CD14-positive monocyte (primary cell): ENCODE measurements at regions not wholly inside any gene's neighbourhood (a gene's known extent, or its start where the extent isn't known, plus 50 kb on each side); places are given as distances from the start of the nearest gene placed in this dataset.

Experiments
- DNase-seq, 3 donors: peaks; one replicate each; pipeline ENCODE4 v3.0.0-alpha.2; 2011 to 2022
- H2AFZ ChIP-seq: 2 replicates; pipeline ENCODE4 v1.6.0; 2012; ENCODE audit warnings: mild to moderate bottlenecking, low read depth, low read length, inconsistent platforms; ENCODE audit not compliant: insufficient read depth, poor library complexity, severe bottlenecking
- H3K27ac ChIP-seq, 2 donors: 1 replicate in 1 of 2; 2 replicates in 1 of 2; pipeline ENCODE4 v1.5.1; 2012 to 2013; ENCODE audit warnings: low read length in 2 of 2, control low read depth in 1 of 2, inconsistent platforms in 1 of 2, low read depth in 1 of 2, mild to moderate bottlenecking in 1 of 2
- H3K27me3 ChIP-seq, 2 donors: one replicate each; pipeline versions ENCODE4 v1.6.0 to v1.6.1; 2011 to 2013; ENCODE audit warnings: low read length in 2 of 2; ENCODE audit not compliant: control insufficient read depth in 2 of 2, insufficient read depth in 2 of 2
- H3K36me3 ChIP-seq, 2 donors: replicated peaks in 1 of 2; 1 replicate in 1 of 2; 2 replicates in 1 of 2; pipeline versions ENCODE4 v1.5.1 to v1.6.1; 2012 to 2013; ENCODE audit warnings: low read length in 2 of 2, control low read depth in 1 of 2, inconsistent platforms in 1 of 2, mild to moderate bottlenecking in 1 of 2; ENCODE audit not compliant: insufficient read depth in 2 of 2, control insufficient read depth in 1 of 2
- H3K4me1 ChIP-seq, 2 donors: 1 replicate in 1 of 2; 2 replicates in 1 of 2; pipeline versions ENCODE4 v1.5.1 to v1.6.1; 2012 to 2013; ENCODE audit warnings: low read length in 2 of 2, control low read depth in 1 of 2, inconsistent platforms in 1 of 2, mild to moderate bottlenecking in 1 of 2, moderate library complexity in 1 of 2; ENCODE audit not compliant: insufficient read depth in 2 of 2, control insufficient read depth in 1 of 2
- H3K4me2 ChIP-seq: replicated peaks from 2 replicates; pipeline ENCODE3; 2012; ENCODE audit warnings: low read length, moderate library complexity, mild to moderate bottlenecking; ENCODE audit not compliant: poor library complexity, severe bottlenecking; ENCODE audit errors: extremely low read depth
- H3K4me3 ChIP-seq, 3 experiments: fragments of 200-600 bp in 1 of 3; sonication (generic) in 1 of 3; replicated peaks in 1 of 3; 1 replicate in 2 of 3; 2 replicates in 1 of 3; pipeline ENCODE4 v1.5.1; 2011 to 2013; ENCODE audit warnings: low read length in 3 of 3, mild to moderate bottlenecking in 3 of 3, control low read depth in 2 of 3, low read depth in 2 of 3, inconsistent platforms in 1 of 3, moderate library complexity in 1 of 3
- H3K79me2 ChIP-seq: 2 replicates; pipeline ENCODE4 v1.6.0; 2012; ENCODE audit warnings: mild to moderate bottlenecking, control low read depth, inconsistent platforms, low read length, moderate library complexity; ENCODE audit not compliant: insufficient read depth
- H3K9ac ChIP-seq: 2 replicates; pipeline ENCODE4 v1.6.0; 2017; ENCODE audit warnings: low read length, mild to moderate bottlenecking; ENCODE audit not compliant: insufficient read depth, poor library complexity, severe bottlenecking
- H3K9me3 ChIP-seq, 2 donors: replicated peaks in 1 of 2; 1 replicate in 1 of 2; 2 replicates in 1 of 2; pipeline versions ENCODE4 v1.5.1 to v1.6.1; 2012 to 2013; ENCODE audit warnings: low read length in 2 of 2, control low read depth in 1 of 2; ENCODE audit not compliant: control insufficient read depth in 1 of 2, insufficient read depth in 1 of 2
- H4K20me1 ChIP-seq: 2 replicates; pipeline ENCODE4 v1.6.0; 2012; ENCODE audit warnings: mild to moderate bottlenecking, low read length, control low read depth, moderate library complexity; ENCODE audit not compliant: insufficient read depth
- H3K27ac Mint-ChIP-seq, 7 donors: one replicate each; pipeline ENCODE4 v1.8.0; 2020; ENCODE audit warnings: mild to moderate bottlenecking in 7 of 7, mixed read lengths in 7 of 7, moderate library complexity in 6 of 7, inconsistent platforms in 2 of 7
- H3K27me3 Mint-ChIP-seq, 3 donors: one replicate each; pipeline ENCODE4 v1.8.0; 2021 to 2022; ENCODE audit warnings: low read depth in 3 of 3, mild to moderate bottlenecking in 3 of 3, mixed read lengths in 3 of 3, moderate library complexity in 3 of 3, inconsistent platforms in 1 of 3
- H3K36me3 Mint-ChIP-seq, 2 donors: one replicate each; pipeline ENCODE4 v1.8.0; 2020; ENCODE audit warnings: mixed read lengths in 2 of 2, inconsistent platforms in 1 of 2, mild to moderate bottlenecking in 1 of 2
- H3K4me1 Mint-ChIP-seq: one replicate; pipeline ENCODE4 v1.8.0; 2020; ENCODE audit warnings: mild to moderate bottlenecking, mixed read lengths
- H3K4me3 Mint-ChIP-seq, 2 donors: one replicate each; pipeline ENCODE4 v1.8.0; 2020; ENCODE audit warnings: mild to moderate bottlenecking in 2 of 2, mixed read lengths in 2 of 2, moderate library complexity in 1 of 2
- H3K9me3 Mint-ChIP-seq, 7 donors: one replicate each; pipeline ENCODE4 v1.8.0; 2020 to 2022; ENCODE audit warnings: mixed read lengths in 7 of 7, mild to moderate bottlenecking in 6 of 7, moderate library complexity in 6 of 7, inconsistent platforms in 2 of 7
- CTCF ChIP-seq: fragments of 200-600 bp; IDR thresholded peaks from one replicate; pipeline ENCODE4 v1.8.0; 2022; ENCODE audit warnings: antibody characterized with exemption, mild to moderate bottlenecking
- WGBS: methylation state at CpG from one replicate; pipeline ENCODE4 v1.1.5; 2013; ENCODE audit warnings: missing lambda C conversion rate; ENCODE audit not compliant: insufficient coverage; 5-methylcytosine and 5-hydroxymethylcytosine counted together
- intact Hi-C, 2 donors: fragments of 100-400 bp; cut with micrococcal nuclease; formaldehyde crosslinking; loops; one replicate each; pipeline versions ENCODE4 v1.15.0 to v1.15.1; 2023

GRCh38 chr13:31885994-31886393 is 145.6 kb upstream of the FRY start:
- no peak overlapping the region for H3K9ac ChIP-seq
- peaks cover 0 to 6% (median 0%) of the 10 kb centered on the region in 3 donors for H3K27me3 Mint-ChIP-seq
- no peak for DNase-seq
- H3K9me3 ChIP-seq: no peaks in the 10 kb centered on the region
- intact Hi-C loops: no loop called here
- no peaks in the 10 kb centered on the region for H3K27me3 ChIP-seq
- H3K9me3 Mint-ChIP-seq: no peaks in the 10 kb centered on the region
- TF ChIP-seq CTCF: no peak
- H3K36me3 ChIP-seq: no peaks in the 10 kb centered on the region
- H3K4me3 ChIP-seq: no peak overlapping the region
- peak overlapping the region in 1 of 2 donors; percentile 37 for H3K27ac ChIP-seq
- peaks cover 22% of the 10 kb centered on the region for H3K4me1 Mint-ChIP-seq
- 100% methylated on average over 2 of the region's 6 CpGs for WGBS
- H3K4me2 ChIP-seq: peak overlapping the region; percentile 3
- peaks cover 3 to 25% of the 10 kb centered on the region in 2 donors for H3K4me1 ChIP-seq
- peaks cover 18 to 22% of the 10 kb centered on the region in 2 donors for H3K36me3 Mint-ChIP-seq
- H2AFZ ChIP-seq: no peak overlapping the region
- H3K79me2 ChIP-seq: peaks cover 10% of the 10 kb centered on the region
- H3K27ac Mint-ChIP-seq: no peak overlapping the region
- H4K20me1 ChIP-seq: peaks cover 17% of the 10 kb centered on the region
- no peak overlapping the region for H3K4me3 Mint-ChIP-seq

GRCh38 chr13:31887286-31887685 is 144.3 kb upstream of the FRY start:
- no CpG with 5 or more reads among the region's 2 CpGs for WGBS
- Histone ChIP-seq H3K4me1 (peaks cover 3 to 25% of the 10 kb centered on the region in 2 donors), H3K36me3 (no peaks in the 10 kb centered on the region), H3K27me3 (no peaks in the 10 kb centered on the region), H3K4me2 (no peak overlapping the region), H2AFZ (no peak overlapping the region), H3K79me2 (peaks cover 10% of the 10 kb centered on the region), H3K9me3 (no peaks in the 10 kb centered on the region), H3K4me3 (no peak overlapping the region), H3K9ac (no peak overlapping the region), H4K20me1 (peaks cover 17% of the 10 kb centered on the region), H3K27ac (no peak overlapping the region)
- no peak for DNase-seq
- no peak for TF ChIP-seq CTCF
- intact Hi-C loops: no loop called here
- peaks cover 25% of the 10 kb centered on the region for H3K4me1 Mint-ChIP-seq
- peak overlapping the region in 1 of 7 donors; percentile 30 for H3K27ac Mint-ChIP-seq
- H3K27me3 Mint-ChIP-seq: peaks cover 0 to 6% (median 0%) of the 10 kb centered on the region in 3 donors
- H3K4me3 Mint-ChIP-seq: no peak overlapping the region
- peaks cover 0 to 2% (median 0%) of the 10 kb centered on the region in 7 donors for H3K9me3 Mint-ChIP-seq
- peaks cover 18 to 22% of the 10 kb centered on the region in 2 donors for H3K36me3 Mint-ChIP-seq
